Uterus (tissue), 2 donors: ENCODE measurements at regions not wholly inside any gene's neighbourhood (a gene's known extent, or its start where the extent isn't known, plus 50 kb on each side); places are given as distances from the start of the nearest gene placed in this dataset.

Source experiments
- POLR2A ChIP-seq, 2 donors: fragments of 450-650 bp; IDR thresholded peaks; one replicate each; pipeline ENCODE4 v1.6.1; 2016; ENCODE audit warnings: antibody characterized with exemption in 2 of 2, mild to moderate bottlenecking in 1 of 2, moderate library complexity in 1 of 2
- TF ChIP-seq, protein P1 (sequence below), 4 experiments: fragments of 200-600 bp in 2 of 4; fragments of 450-650 bp in 2 of 4; sonication (generic) in 2 of 4; IDR thresholded peaks; one replicate each; pipeline ENCODE4 v1.5.1; 2016 to 2019; ENCODE audit warnings: antibody characterized with exemption in 4 of 4, mild to moderate bottlenecking in 2 of 4, moderate library complexity in 1 of 4

DNA sequence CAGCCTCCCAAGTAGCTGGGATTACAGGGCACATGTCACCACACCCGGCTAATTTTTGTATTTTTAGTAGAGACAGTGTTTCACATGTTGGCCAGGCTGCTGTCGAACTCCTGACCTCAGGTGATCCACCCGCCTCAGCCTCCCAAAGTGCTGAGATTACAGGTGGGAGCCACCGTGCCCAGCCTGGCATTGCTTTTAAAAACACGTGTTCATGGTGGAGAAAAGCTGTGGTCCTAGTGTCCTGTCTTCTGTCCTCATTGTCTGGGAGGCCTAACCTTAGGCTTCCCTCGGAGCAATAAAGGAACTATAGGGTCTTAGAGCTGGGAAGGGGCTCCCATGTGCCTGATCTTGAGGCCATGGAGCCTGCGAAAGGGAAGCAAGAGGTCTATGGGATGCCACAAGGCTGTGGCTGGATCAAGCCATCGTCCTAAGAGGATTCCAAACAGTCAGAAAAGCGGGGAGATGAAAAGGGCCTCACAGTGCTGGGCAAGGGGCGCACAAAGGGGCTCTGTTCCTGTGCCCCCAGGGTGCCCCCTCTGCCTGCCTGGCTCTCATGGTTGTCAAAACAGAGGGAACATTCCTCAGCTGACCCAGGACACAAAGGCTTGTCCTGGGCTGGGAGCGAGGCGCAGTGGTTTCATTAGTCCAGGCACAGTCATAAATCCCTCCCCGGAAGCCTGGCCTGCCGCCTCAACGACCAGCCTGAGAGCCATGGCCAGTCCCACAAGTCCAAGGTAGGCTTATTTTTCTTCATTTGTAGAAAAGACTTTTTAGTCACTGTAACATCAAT is 106.6 kb upstream of the TNS3 start:
- TF ChIP-seq, protein P1, sequence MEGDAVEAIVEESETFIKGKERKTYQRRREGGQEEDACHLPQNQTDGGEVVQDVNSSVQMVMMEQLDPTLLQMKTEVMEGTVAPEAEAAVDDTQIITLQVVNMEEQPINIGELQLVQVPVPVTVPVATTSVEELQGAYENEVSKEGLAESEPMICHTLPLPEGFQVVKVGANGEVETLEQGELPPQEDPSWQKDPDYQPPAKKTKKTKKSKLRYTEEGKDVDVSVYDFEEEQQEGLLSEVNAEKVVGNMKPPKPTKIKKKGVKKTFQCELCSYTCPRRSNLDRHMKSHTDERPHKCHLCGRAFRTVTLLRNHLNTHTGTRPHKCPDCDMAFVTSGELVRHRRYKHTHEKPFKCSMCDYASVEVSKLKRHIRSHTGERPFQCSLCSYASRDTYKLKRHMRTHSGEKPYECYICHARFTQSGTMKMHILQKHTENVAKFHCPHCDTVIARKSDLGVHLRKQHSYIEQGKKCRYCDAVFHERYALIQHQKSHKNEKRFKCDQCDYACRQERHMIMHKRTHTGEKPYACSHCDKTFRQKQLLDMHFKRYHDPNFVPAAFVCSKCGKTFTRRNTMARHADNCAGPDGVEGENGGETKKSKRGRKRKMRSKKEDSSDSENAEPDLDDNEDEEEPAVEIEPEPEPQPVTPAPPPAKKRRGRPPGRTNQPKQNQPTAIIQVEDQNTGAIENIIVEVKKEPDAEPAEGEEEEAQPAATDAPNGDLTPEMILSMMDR (IDR thresholded peaks at IDR 0.05) = no peak
- no peak for TF ChIP-seq POLR2A (IDR thresholded peaks at IDR 0.05)
